C4-2B (cell line): ENCODE measurements at regions not wholly inside any gene's neighbourhood (a gene's known extent, or its start where the extent isn't known, plus 50 kb on each side); places are given as distances from the start of the nearest gene placed in this dataset.

Experiments
- ZFX ChIP-seq: fragments of 450-650 bp; IDR thresholded peaks from 2 replicates; pipeline ENCODE4 v1.6.1; 2017
- TF ChIP-seq, protein P1 (sequence below): fragments of 450-650 bp; conservative IDR thresholded peaks from 2 replicates; pipeline ENCODE4 v1.5.1; 2017; ENCODE audit warnings: mild to moderate bottlenecking

- TF ChIP-seq, protein P1, sequence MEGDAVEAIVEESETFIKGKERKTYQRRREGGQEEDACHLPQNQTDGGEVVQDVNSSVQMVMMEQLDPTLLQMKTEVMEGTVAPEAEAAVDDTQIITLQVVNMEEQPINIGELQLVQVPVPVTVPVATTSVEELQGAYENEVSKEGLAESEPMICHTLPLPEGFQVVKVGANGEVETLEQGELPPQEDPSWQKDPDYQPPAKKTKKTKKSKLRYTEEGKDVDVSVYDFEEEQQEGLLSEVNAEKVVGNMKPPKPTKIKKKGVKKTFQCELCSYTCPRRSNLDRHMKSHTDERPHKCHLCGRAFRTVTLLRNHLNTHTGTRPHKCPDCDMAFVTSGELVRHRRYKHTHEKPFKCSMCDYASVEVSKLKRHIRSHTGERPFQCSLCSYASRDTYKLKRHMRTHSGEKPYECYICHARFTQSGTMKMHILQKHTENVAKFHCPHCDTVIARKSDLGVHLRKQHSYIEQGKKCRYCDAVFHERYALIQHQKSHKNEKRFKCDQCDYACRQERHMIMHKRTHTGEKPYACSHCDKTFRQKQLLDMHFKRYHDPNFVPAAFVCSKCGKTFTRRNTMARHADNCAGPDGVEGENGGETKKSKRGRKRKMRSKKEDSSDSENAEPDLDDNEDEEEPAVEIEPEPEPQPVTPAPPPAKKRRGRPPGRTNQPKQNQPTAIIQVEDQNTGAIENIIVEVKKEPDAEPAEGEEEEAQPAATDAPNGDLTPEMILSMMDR, result peak; percentile 83
- no peak for TF ChIP-seq ZFX
These were observed 219.8 kb upstream of the PARD3B start for GRCh38 chr2:204325468-204325867.
